Mesenchymal stem cell (in vitro differentiated cells and primary cell): ENCODE measurements at regions not wholly inside any gene's neighbourhood (a gene's known extent, or its start where the extent isn't known, plus 50 kb on each side); places are given as distances from the start of the nearest gene placed in this dataset.
"Not testable (repeated sequence)": the region's sequence is repeated elsewhere in the genome, so short reads cannot be mapped to it uniquely, and the experiment has no call there.

Experiments
- DNase-seq: peaks from one replicate; pipeline ENCODE4 v3.0.0-alpha.2; 2013
- H2AFZ ChIP-seq: one replicate; pipeline ENCODE4 v1.6.1; 2013; ENCODE audit warnings: low read depth, mild to moderate bottlenecking, control low read depth, inconsistent platforms, low read length, moderate library complexity
- H2AK5ac ChIP-seq: 2 replicates; pipeline ENCODE4 v1.6.1; 2013; ENCODE audit warnings: low read length, moderate library complexity, mild to moderate bottlenecking, inconsistent platforms; ENCODE audit not compliant: severe bottlenecking
- H2BK120ac ChIP-seq: one replicate; pipeline ENCODE4 v1.6.1; 2013; ENCODE audit warnings: low read depth, mild to moderate bottlenecking, inconsistent platforms, low read length, moderate library complexity
- H2BK12ac ChIP-seq, 2 experiments: one replicate each; pipeline ENCODE4 v1.6.1; 2013; ENCODE audit warnings: inconsistent platforms in 2 of 2, low read length in 2 of 2, mild to moderate bottlenecking in 2 of 2, moderate library complexity in 2 of 2, control low read depth in 1 of 2
- H2BK15ac ChIP-seq: one replicate; pipeline ENCODE4 v1.6.1; 2013; ENCODE audit warnings: mild to moderate bottlenecking, low read depth, inconsistent platforms; ENCODE audit not compliant: poor library complexity, severe bottlenecking
- H2BK5ac ChIP-seq: 2 replicates; pipeline ENCODE4 v1.6.1; 2013; ENCODE audit warnings: low read depth, mild to moderate bottlenecking, low read length, control low read depth, inconsistent platforms; ENCODE audit not compliant: poor library complexity, severe bottlenecking
- H3K14ac ChIP-seq, 2 experiments: one replicate each; pipeline ENCODE4 v1.6.1; 2013; ENCODE audit warnings: inconsistent platforms in 2 of 2, low read length in 2 of 2, control low read depth in 1 of 2, mild to moderate bottlenecking in 1 of 2, moderate library complexity in 1 of 2
- H3K18ac ChIP-seq, 2 experiments: one replicate each; pipeline ENCODE4 v1.6.1; 2013; ENCODE audit warnings: inconsistent platforms in 2 of 2, low read length in 2 of 2, control low read depth in 1 of 2, low read depth in 1 of 2, mild to moderate bottlenecking in 1 of 2
- H3K23ac ChIP-seq, 2 experiments: one replicate each; pipeline ENCODE4 v1.6.1; 2013; ENCODE audit warnings: inconsistent platforms in 2 of 2, low read length in 2 of 2, mild to moderate bottlenecking in 2 of 2, moderate library complexity in 2 of 2, control low read depth in 1 of 2
- H3K27ac ChIP-seq: 2 replicates; pipeline ENCODE4 v1.5.1; 2013; ENCODE audit warnings: mild to moderate bottlenecking, moderate library complexity, low read length, control low read depth, inconsistent platforms; ENCODE audit not compliant: poor library complexity, severe bottlenecking
- H3K27me3 ChIP-seq, 2 experiments: 2 replicates each; pipeline versions ENCODE4 v1.6.1 to v1.7.0; 2013; ENCODE audit warnings: low read length in 2 of 2, mild to moderate bottlenecking in 2 of 2, moderate library complexity in 2 of 2, control low read depth in 1 of 2, inconsistent platforms in 1 of 2; ENCODE audit not compliant: control insufficient read depth in 1 of 2, insufficient read depth in 1 of 2
- H3K36me3 ChIP-seq, 2 experiments: 2 replicates each; pipeline versions ENCODE4 v1.6.1 to v1.7.0; 2013; ENCODE audit warnings: low read length in 2 of 2, control low read depth in 1 of 2, inconsistent platforms in 1 of 2, low read depth in 1 of 2, mild to moderate bottlenecking in 1 of 2; ENCODE audit not compliant: insufficient read depth in 2 of 2, control insufficient read depth in 1 of 2
- H3K4ac ChIP-seq, 2 experiments: one replicate each; pipeline ENCODE4 v1.6.1; 2013; ENCODE audit warnings: inconsistent platforms in 2 of 2, low read length in 2 of 2, mild to moderate bottlenecking in 2 of 2, moderate library complexity in 2 of 2, control low read depth in 1 of 2, low read depth in 1 of 2
- H3K4me1 ChIP-seq: 2 replicates; pipeline ENCODE4 v1.6.1; 2013; ENCODE audit warnings: low read depth, low read length, control low read depth; ENCODE audit not compliant: control insufficient read depth, insufficient read depth
- H3K4me2 ChIP-seq: 2 replicates; pipeline ENCODE4 v1.6.1; 2013; ENCODE audit warnings: low read length, mild to moderate bottlenecking, inconsistent platforms; ENCODE audit not compliant: poor library complexity, severe bottlenecking
- H3K4me3 ChIP-seq, 2 experiments: 2 replicates each; pipeline versions ENCODE4 v1.5.1 to v1.7.0; 2013; ENCODE audit warnings: low read length in 2 of 2, mild to moderate bottlenecking in 2 of 2, control low read depth in 1 of 2, low read depth in 1 of 2; ENCODE audit not compliant: insufficient read depth in 1 of 2
- H3K79me1 ChIP-seq: replicated peaks from 2 replicates; pipeline ENCODE4 v1.6.1; 2013; ENCODE audit warnings: mild to moderate bottlenecking, control low read depth, low read length, inconsistent platforms; ENCODE audit not compliant: poor library complexity, severe bottlenecking
- H3K9ac ChIP-seq: 2 replicates; pipeline ENCODE4 v1.7.0; 2013; ENCODE audit warnings: mild to moderate bottlenecking, low read length, moderate library complexity
- H3K9me3 ChIP-seq: 2 replicates; pipeline ENCODE4 v1.7.0; 2013; ENCODE audit warnings: mild to moderate bottlenecking, low read length; ENCODE audit not compliant: control insufficient read depth
- H4K8ac ChIP-seq: one replicate; pipeline ENCODE4 v1.6.1; 2013; ENCODE audit warnings: inconsistent platforms, mild to moderate bottlenecking, low read length, moderate library complexity
- H4K91ac ChIP-seq: one replicate; pipeline ENCODE4 v1.6.1; 2013; ENCODE audit warnings: mild to moderate bottlenecking, low read length, inconsistent platforms
- WGBS: methylation state at CpG from one replicate; pipeline ENCODE4 v1.1.7; 2013; ENCODE audit warnings: mixed read lengths; 5-methylcytosine and 5-hydroxymethylcytosine counted together

GRCh38 chr1:95659588-95659987, 425.6 kb downstream of the RWDD3 start:
- Histone ChIP-seq H3K36me3 (no peaks in the 10 kb centered on the region), H4K91ac (no peak overlapping the region), H3K9ac (no peak overlapping the region), H3K27ac (no peak overlapping the region), H3K4me1 (no peaks in the 10 kb centered on the region), H3K79me1 (no peaks in the 10 kb centered on the region), H3K27me3 (no peaks in the 10 kb centered on the region), H3K4me3 (no peak overlapping the region), H2BK12ac (no peak overlapping the region), H4K8ac (no peak overlapping the region), H2BK15ac (no peak overlapping the region), H2BK5ac (no peak overlapping the region), H3K14ac (no peak overlapping the region), H2AFZ (no peak overlapping the region), H3K18ac (no peak overlapping the region), H3K4me2 (no peak overlapping the region), H3K23ac (no peak overlapping the region), H3K4ac (no peak overlapping the region), H3K9me3 (peaks cover 18% of the 10 kb centered on the region), H2BK120ac (no peak overlapping the region), H2AK5ac (no peak overlapping the region)
- no peak for DNase-seq
- 96% methylated on average over 4 of the region's 4 CpGs for WGBS

- Histone ChIP-seq H3K4me1 (no peaks in the 10 kb centered on the region), H2BK12ac (no peak overlapping the region), H2BK15ac (no peak overlapping the region), H3K79me1 (no peaks in the 10 kb centered on the region), H2AFZ (no peak overlapping the region), H3K18ac (no peak overlapping the region), H3K14ac (no peak overlapping the region), H2BK120ac (no peak overlapping the region), H3K9ac (no peak overlapping the region), H3K23ac (no peak overlapping the region), H3K4ac (no peak overlapping the region), H4K91ac (no peak overlapping the region), H3K36me3 (no peaks in the 10 kb centered on the region), H2AK5ac (no peak overlapping the region), H2BK5ac (no peak overlapping the region), H3K27me3 (no peaks in the 10 kb centered on the region), H3K9me3 (peaks cover 22% of the 10 kb centered on the region), H3K4me3 (no peak overlapping the region), H3K4me2 (no peak overlapping the region), H3K27ac (no peak overlapping the region), H4K8ac (no peak overlapping the region)
- no CpG with 5 or more reads among the region's 2 CpGs for WGBS
- DNase-seq = no peak
Measured at GRCh38 chr1:95660736-95661135, 426.7 kb downstream of the RWDD3 start.

- WGBS = 92% methylated on average over 8 of the region's 8 CpGs
- DNase-seq, H2BK12ac ChIP-seq, H2AFZ ChIP-seq, H3K23ac ChIP-seq, H3K27ac ChIP-seq, H2BK5ac ChIP-seq, H3K14ac ChIP-seq, H3K79me1 ChIP-seq, H2BK120ac ChIP-seq, H3K4me1 ChIP-seq, H4K8ac ChIP-seq, H3K18ac ChIP-seq, H4K91ac ChIP-seq, H2BK15ac ChIP-seq, H3K36me3 ChIP-seq, H3K27me3 ChIP-seq, H3K9ac ChIP-seq, H3K4me2 ChIP-seq, H3K4ac ChIP-seq, H2AK5ac ChIP-seq, H3K4me3 ChIP-seq: not testable (repeated sequence)
- H3K9me3 ChIP-seq = peaks cover 27% of the 10 kb centered on the region
Measured at GRCh38 chr1:95663530-95663929, 429.5 kb downstream of the RWDD3 start.

- Histone ChIP-seq H2BK12ac (no peak overlapping the region), H3K27ac (no peak overlapping the region), H3K4me1 (no peaks in the 10 kb centered on the region), H3K9ac (no peak overlapping the region), H3K23ac (no peak overlapping the region), H3K18ac (no peak overlapping the region), H2BK5ac (no peak overlapping the region), H3K4ac (no peak overlapping the region), H4K91ac (no peak overlapping the region), H2AK5ac (no peak overlapping the region), H3K9me3 (peaks cover 17% of the 10 kb centered on the region), H3K27me3 (no peaks in the 10 kb centered on the region), H3K14ac (no peak overlapping the region), H3K4me2 (no peak overlapping the region), H2BK120ac (no peak overlapping the region), H4K8ac (no peak overlapping the region), H3K79me1 (no peaks in the 10 kb centered on the region), H3K4me3 (no peak overlapping the region), H2BK15ac (no peak overlapping the region), H2AFZ (no peak overlapping the region), H3K36me3 (no peaks in the 10 kb centered on the region)
- DNase-seq = no peak
- WGBS = 95% methylated on average over 1 of the region's 3 CpGs
Measured at GRCh38 chr1:95668165-95668564, 434.2 kb downstream of the RWDD3 start.
